HFFc6 (cell line): ENCODE measurements at regions not wholly inside any gene's neighbourhood (a gene's known extent, or its start where the extent isn't known, plus 50 kb on each side); places are given as distances from the start of the nearest gene placed in this dataset.
"Not testable (repeated sequence)": the region's sequence is repeated elsewhere in the genome, so short reads cannot be mapped to it uniquely, and the experiment has no call there.

ENCODE experiments used
- DNase-seq: peaks from one replicate; pipeline ENCODE4 v3.0.0-alpha.2; 2018
- H3K27ac Mint-ChIP-seq: 2 replicates; pipeline ENCODE4 v1.8.0; 2020; ENCODE audit warnings: mild to moderate bottlenecking, mixed read lengths
- H3K27me3 Mint-ChIP-seq: 2 replicates; pipeline ENCODE4 v1.8.0; 2021; ENCODE audit warnings: mild to moderate bottlenecking, moderate library complexity, mixed read lengths; ENCODE audit not compliant: insufficient read depth
- H3K36me3 Mint-ChIP-seq: 2 replicates; pipeline ENCODE4 v1.8.0; 2021; ENCODE audit warnings: low read depth, mixed read lengths
- H3K4me1 Mint-ChIP-seq: 2 replicates; pipeline ENCODE4 v1.8.0; 2020; ENCODE audit warnings: low read depth, mixed read lengths
- H3K4me3 Mint-ChIP-seq: 2 replicates; pipeline ENCODE4 v1.8.0; 2020; ENCODE audit warnings: mild to moderate bottlenecking, moderate library complexity, mixed read lengths
- H3K9me3 Mint-ChIP-seq: 2 replicates; pipeline ENCODE4 v1.8.0; 2020; ENCODE audit warnings: mild to moderate bottlenecking, mixed read lengths
- CTCF ChIP-seq: fragments of 200-600 bp; sonication (generic); IDR thresholded peaks from 2 replicates; pipeline ENCODE4 v1.5.0; 2021; ENCODE audit warnings: antibody characterized with exemption, mild to moderate bottlenecking

GRCh38 chr9:2274762-2275161 lies 259.6 kb downstream of the SMARCA2 start:
- no peak for TF ChIP-seq CTCF
- no peaks in the 10 kb centered on the region for H3K9me3 Mint-ChIP-seq

GRCh38 chr9:2276296-2276695 lies 261.1 kb downstream of the SMARCA2 start:
- no peak overlapping the region for H3K27ac Mint-ChIP-seq
- no peak for TF ChIP-seq CTCF

More at GRCh38 chr9:2274762-2275161, 259.6 kb downstream of the SMARCA2 start:
- Mint-ChIP-seq H3K4me1 (no peaks in the 10 kb centered on the region), H3K4me3 (no peak overlapping the region), H3K27me3 (peaks cover 9% of the 10 kb centered on the region), H3K36me3 (no peaks in the 10 kb centered on the region), H3K27ac (no peak overlapping the region)
- DNase-seq: no peak

GRCh38 chr9:2277133-2277532 lies 262.0 kb downstream of the SMARCA2 start:
- not testable (repeated sequence) for DNase-seq, H3K27me3 Mint-ChIP-seq, H3K4me3 Mint-ChIP-seq, H3K4me1 Mint-ChIP-seq, H3K27ac Mint-ChIP-seq, H3K36me3 Mint-ChIP-seq, H3K9me3 Mint-ChIP-seq

More at GRCh38 chr9:2276296-2276695, 261.1 kb downstream of the SMARCA2 start:
- H3K4me1 Mint-ChIP-seq: no peaks in the 10 kb centered on the region
- no peak for DNase-seq
- no peak overlapping the region for H3K4me3 Mint-ChIP-seq
- H3K27me3 Mint-ChIP-seq: peaks cover 9% of the 10 kb centered on the region
- no peaks in the 10 kb centered on the region for H3K36me3 Mint-ChIP-seq
- H3K9me3 Mint-ChIP-seq: no peaks in the 10 kb centered on the region

GRCh38 chr9:2277644-2278043 lies 262.5 kb downstream of the SMARCA2 start:
- not testable (repeated sequence) for H3K4me1 Mint-ChIP-seq, DNase-seq, H3K36me3 Mint-ChIP-seq, H3K27ac Mint-ChIP-seq, H3K9me3 Mint-ChIP-seq, H3K4me3 Mint-ChIP-seq, H3K27me3 Mint-ChIP-seq

- H3K27ac Mint-ChIP-seq, H3K4me3 Mint-ChIP-seq, H3K36me3 Mint-ChIP-seq, DNase-seq, H3K4me1 Mint-ChIP-seq, H3K9me3 Mint-ChIP-seq, H3K27me3 Mint-ChIP-seq: not testable (repeated sequence)
Measured at GRCh38 chr9:2279138-2279537, 264.0 kb downstream of the SMARCA2 start.

- peaks cover 2% of the 10 kb centered on the region; the same call in 1 of the 2 replicates for H3K27me3 Mint-ChIP-seq
- no peak for DNase-seq
- H3K4me1 Mint-ChIP-seq: no peaks in the 10 kb centered on the region
- no peak overlapping the region; the same call in 1 of the 2 replicates for H3K27ac Mint-ChIP-seq
- no peak overlapping the region for H3K4me3 Mint-ChIP-seq
- no peak for TF ChIP-seq CTCF
- no peaks in the 10 kb centered on the region for H3K36me3 Mint-ChIP-seq
- no peaks in the 10 kb centered on the region for H3K9me3 Mint-ChIP-seq
Measured at GRCh38 chr9:2281031-2281802, 266.1 kb downstream of the SMARCA2 start.

GRCh38 chr9:2281803-2282185 lies 266.6 kb downstream of the SMARCA2 start:
- DNase-seq: no peak
- no peak for TF ChIP-seq CTCF
- Mint-ChIP-seq H3K36me3 (no peaks in the 10 kb centered on the region), H3K4me1 (no peaks in the 10 kb centered on the region), H3K27ac (peak overlapping the region; percentile 45; the same call in 1 of the 2 replicates), H3K4me3 (no peak overlapping the region), H3K27me3 (peaks cover 4% of the 10 kb centered on the region; the same call in 1 of the 2 replicates), H3K9me3 (no peaks in the 10 kb centered on the region)
